CD4-positive, alpha-beta memory T cell (primary cell): ENCODE measurements at regions not wholly inside any gene's neighbourhood (a gene's known extent, or its start where the extent isn't known, plus 50 kb on each side); places are given as distances from the start of the nearest gene placed in this dataset.

Experiments used
- CTCF ChIA-PET: fragments of 350-600 bp; sonication (Branson Sonifier 250); formaldehyde crosslinking; loops from one replicate; lab custom pipeline; 2021; ENCODE audit warnings: inconsistent platforms; ENCODE audit not compliant: partially characterized antibody; lab: Charles Lee
- POLR2A ChIA-PET: fragments of 350-600 bp; sonication (Branson Sonifier 250); formaldehyde crosslinking; loops from one replicate; lab custom pipeline; 2021; ENCODE audit not compliant: partially characterized antibody; lab: Charles Lee
- DNase-seq, 5 donors: peaks; one replicate each; pipeline versions ENCODE4 v3.0.0 to v3.0.0-alpha.2; 2020 to 2022; ENCODE audit warnings: mixed read lengths in 1 of 5
- H3K27ac ChIP-seq: one replicate; pipeline ENCODE4 v1.7.0; 2013; ENCODE audit warnings: low read depth, low read length
- H3K27me3 ChIP-seq: 2 replicates; pipeline ENCODE4 v1.7.0; 2013; ENCODE audit warnings: mild to moderate bottlenecking, low read length, moderate library complexity; ENCODE audit not compliant: insufficient read depth
- H3K36me3 ChIP-seq: 2 replicates; pipeline ENCODE4 v1.7.0; 2013; ENCODE audit warnings: mild to moderate bottlenecking, low read length, moderate library complexity; ENCODE audit not compliant: insufficient read depth
- H3K4me1 ChIP-seq: 2 replicates; pipeline ENCODE4 v1.7.0; 2013; ENCODE audit warnings: mild to moderate bottlenecking, low read length, moderate library complexity; ENCODE audit not compliant: insufficient read depth
- H3K4me3 ChIP-seq, 2 donors: one replicate each; pipeline ENCODE4 v1.7.0; 2013; ENCODE audit warnings: low read length in 2 of 2, mild to moderate bottlenecking in 1 of 2
- H3K9me3 ChIP-seq, 2 donors: one replicate each; pipeline ENCODE4 v1.7.0; 2013; ENCODE audit warnings: low read length in 2 of 2, control low read depth in 1 of 2; ENCODE audit not compliant: control insufficient read depth in 1 of 2
- H3K27ac Mint-ChIP-seq, 7 donors: one replicate each; pipeline ENCODE4 v1.8.0; 2020 to 2021; ENCODE audit warnings: mixed read lengths in 7 of 7, mild to moderate bottlenecking in 6 of 7, inconsistent platforms in 3 of 7, moderate library complexity in 3 of 7
- H3K27me3 Mint-ChIP-seq, 2 donors: one replicate each; pipeline ENCODE4 v1.8.0; 2020 to 2021; ENCODE audit warnings: mixed read lengths in 2 of 2
- H3K36me3 Mint-ChIP-seq, 2 donors: one replicate each; pipeline ENCODE4 v1.8.0; 2020 to 2021; ENCODE audit warnings: mixed read lengths in 2 of 2, inconsistent platforms in 1 of 2, mild to moderate bottlenecking in 1 of 2
- H3K4me1 Mint-ChIP-seq, 4 donors: one replicate each; pipeline ENCODE4 v1.8.0; 2020 to 2021; ENCODE audit warnings: mixed read lengths in 4 of 4, mild to moderate bottlenecking in 1 of 4
- H3K4me3 Mint-ChIP-seq, 8 donors: one replicate each; pipeline ENCODE4 v1.8.0; 2020 to 2021; ENCODE audit warnings: mixed read lengths in 8 of 8, mild to moderate bottlenecking in 7 of 8, moderate library complexity in 6 of 8, inconsistent platforms in 3 of 8
- H3K9me3 Mint-ChIP-seq, 8 donors: one replicate each; pipeline ENCODE4 v1.8.0; 2020 to 2021; ENCODE audit warnings: mixed read lengths in 8 of 8, mild to moderate bottlenecking in 5 of 8, inconsistent platforms in 3 of 8, moderate library complexity in 1 of 8
- intact Hi-C: fragments of 100-400 bp; cut with micrococcal nuclease; formaldehyde crosslinking; loops from one replicate; pipeline ENCODE4 v1.15.1; 2023

DNA sequence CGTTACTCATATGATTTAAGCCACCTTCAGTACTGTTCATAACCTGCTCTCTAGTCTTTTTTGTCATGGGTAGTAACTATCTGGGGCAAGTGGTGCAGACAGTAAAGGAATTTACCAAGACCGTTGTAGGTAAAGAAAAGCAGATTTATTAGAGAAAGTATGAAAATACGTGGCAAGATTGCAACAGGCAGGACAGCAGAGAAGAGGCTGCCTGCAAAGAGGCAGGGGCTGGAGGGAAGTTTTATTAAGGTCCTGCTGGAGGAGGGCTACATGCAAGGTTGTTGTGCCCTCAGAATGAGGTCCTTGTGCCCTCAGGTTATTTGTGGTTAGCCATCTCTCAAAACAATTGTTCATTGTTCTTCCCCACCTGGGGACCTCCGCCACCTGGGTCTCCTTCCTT, 444.3 kb downstream of the BCKDHB start:
- intact Hi-C loops: no loop called here
- Histone ChIP-seq H3K4me1 (no peaks in the 10 kb centered on the region), H3K4me3 (no peak overlapping the region), H3K36me3 (no peaks in the 10 kb centered on the region), H3K9me3 (no peaks in the 10 kb centered on the region), H3K27me3 (no peaks in the 10 kb centered on the region), H3K27ac (no peak overlapping the region)
- H3K9me3 Mint-ChIP-seq: peaks cover 0 to 3% (median 0%) of the 10 kb centered on the region in 8 donors
- CTCF ChIA-PET: no interaction called here
- no peaks in the 10 kb centered on the region for H3K27me3 Mint-ChIP-seq
- no peaks in the 10 kb centered on the region for H3K36me3 Mint-ChIP-seq
- no peak overlapping the region for H3K27ac Mint-ChIP-seq
- POLR2A ChIA-PET: no interaction called here
- H3K4me3 Mint-ChIP-seq: no peak overlapping the region
- H3K4me1 Mint-ChIP-seq: no peaks in the 10 kb centered on the region
- no peak for DNase-seq

- Mint-ChIP-seq H3K4me3 (no peak overlapping the region), H3K36me3 (no peaks in the 10 kb centered on the region), H3K9me3 (peaks cover 0 to 3% (median 0%) of the 10 kb centered on the region in 8 donors), H3K27me3 (no peaks in the 10 kb centered on the region), H3K27ac (no peak overlapping the region), H3K4me1 (no peaks in the 10 kb centered on the region)
- intact Hi-C loops: no loop called here
- Histone ChIP-seq H3K36me3 (no peaks in the 10 kb centered on the region), H3K4me3 (no peak overlapping the region), H3K27ac (no peak overlapping the region), H3K4me1 (no peaks in the 10 kb centered on the region), H3K27me3 (no peaks in the 10 kb centered on the region), H3K9me3 (no peaks in the 10 kb centered on the region)
- no peak for DNase-seq
- CTCF ChIA-PET: no interaction called here
- POLR2A ChIA-PET: no interaction called here
These were observed 443.8 kb downstream of the BCKDHB start for GRCh38 chr6:80550281-80550680.

- Mint-ChIP-seq H3K27ac (no peak overlapping the region), H3K36me3 (no peaks in the 10 kb centered on the region), H3K27me3 (no peaks in the 10 kb centered on the region), H3K9me3 (peaks cover 0 to 3% (median 0%) of the 10 kb centered on the region in 8 donors), H3K4me3 (no peak overlapping the region), H3K4me1 (no peaks in the 10 kb centered on the region)
- H3K36me3 ChIP-seq: no peaks in the 10 kb centered on the region
- intact Hi-C loops: no loop called here
- ChIA-PET POLR2A (no interaction called here), CTCF (no interaction called here)
- DNase-seq: no peak
- no peaks in the 10 kb centered on the region for H3K4me1 ChIP-seq
- H3K27ac ChIP-seq: no peak overlapping the region
- no peaks in the 10 kb centered on the region for H3K27me3 ChIP-seq
- no peak overlapping the region for H3K4me3 ChIP-seq
- H3K9me3 ChIP-seq: no peaks in the 10 kb centered on the region
These were observed 442.1 kb downstream of the BCKDHB start for GRCh38 chr6:80548532-80548931.

DNA sequence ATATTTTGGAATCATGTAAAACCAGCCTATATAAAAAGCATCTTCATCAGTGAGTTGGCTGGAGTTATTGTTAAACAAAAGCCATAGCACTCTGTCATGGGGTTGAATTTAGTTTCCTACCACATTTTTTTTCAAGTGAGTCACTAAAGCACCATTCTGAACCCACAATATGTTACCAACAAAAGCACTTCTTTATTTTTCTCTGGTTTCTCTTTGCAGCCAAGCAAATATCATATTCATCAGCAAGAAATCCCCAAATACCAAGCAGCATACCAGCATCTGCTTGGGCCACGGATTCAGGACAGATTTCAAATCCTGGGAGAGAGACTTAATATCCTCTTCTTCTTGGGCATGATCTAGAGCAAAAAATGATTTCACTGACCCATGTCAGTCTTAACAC, 441.4 kb downstream of the BCKDHB start:
- Mint-ChIP-seq H3K9me3 (peaks cover 0 to 3% (median 0%) of the 10 kb centered on the region in 8 donors), H3K27ac (no peak overlapping the region), H3K36me3 (no peaks in the 10 kb centered on the region), H3K4me1 (no peaks in the 10 kb centered on the region), H3K4me3 (no peak overlapping the region), H3K27me3 (no peaks in the 10 kb centered on the region)
- DNase-seq: no peak
- Histone ChIP-seq H3K27ac (no peak overlapping the region), H3K4me1 (no peaks in the 10 kb centered on the region), H3K4me3 (no peak overlapping the region), H3K9me3 (no peaks in the 10 kb centered on the region), H3K27me3 (no peaks in the 10 kb centered on the region), H3K36me3 (no peaks in the 10 kb centered on the region)
- intact Hi-C loops: no loop called here
- ChIA-PET CTCF (interaction anchor here (0.6 kb wide), 1 partner anchor 60 kb away, joined by 3 read pairs; no protein-coding TSS in a partner anchor), POLR2A (no interaction called here)

GRCh38 chr6:80544976-80545722, 438.7 kb downstream of the BCKDHB start:
- H3K9me3 ChIP-seq: no peaks in the 10 kb centered on the region
- H3K36me3 Mint-ChIP-seq: no peaks in the 10 kb centered on the region
- peaks cover 0 to 8% (median 2%) of the 10 kb centered on the region in 8 donors for H3K9me3 Mint-ChIP-seq
- DNase-seq: no peak
- H3K4me3 Mint-ChIP-seq: no peak overlapping the region
- H3K27me3 ChIP-seq: no peaks in the 10 kb centered on the region
- H3K36me3 ChIP-seq: no peaks in the 10 kb centered on the region
- peaks cover 0 to 9% of the 10 kb centered on the region in 2 donors for H3K27me3 Mint-ChIP-seq
- H3K27ac ChIP-seq: no peak overlapping the region
- ChIA-PET POLR2A (no interaction called here), CTCF (no interaction called here)
- intact Hi-C loops: no loop called here
- H3K27ac Mint-ChIP-seq: no peak overlapping the region
- H3K4me1 Mint-ChIP-seq: no peaks in the 10 kb centered on the region
- no peaks in the 10 kb centered on the region for H3K4me1 ChIP-seq
- no peak overlapping the region for H3K4me3 ChIP-seq

DNA sequence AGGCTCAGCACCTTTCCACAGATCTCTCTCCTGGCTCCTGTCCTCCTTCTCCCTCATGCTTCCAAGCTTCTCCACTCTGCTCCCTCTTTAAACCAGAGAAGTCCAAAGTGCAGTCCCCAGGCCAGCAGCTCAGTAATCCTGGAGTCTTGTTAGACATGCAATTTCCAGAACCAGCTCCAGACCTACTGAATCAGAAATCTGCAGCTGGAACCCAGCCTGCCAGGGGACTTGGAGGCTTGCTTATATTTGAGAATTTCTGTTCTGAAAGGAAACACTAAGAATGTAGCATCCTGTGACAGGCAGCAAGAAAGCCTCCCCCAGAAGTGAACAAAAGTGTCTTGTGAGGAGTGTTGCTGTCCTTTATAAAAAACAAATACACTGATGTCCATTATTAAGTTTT, 438.1 kb downstream of the BCKDHB start:
- Mint-ChIP-seq H3K36me3 (no peaks in the 10 kb centered on the region), H3K4me1 (no peaks in the 10 kb centered on the region), H3K27ac (no peak overlapping the region), H3K27me3 (peaks cover 1 to 11% of the 10 kb centered on the region in 2 donors), H3K9me3 (peaks cover 0 to 9% (median 3%) of the 10 kb centered on the region in 8 donors), H3K4me3 (no peak overlapping the region)
- Histone ChIP-seq H3K36me3 (no peaks in the 10 kb centered on the region), H3K27me3 (no peaks in the 10 kb centered on the region), H3K4me3 (no peak overlapping the region), H3K9me3 (no peaks in the 10 kb centered on the region), H3K4me1 (no peaks in the 10 kb centered on the region), H3K27ac (no peak overlapping the region)
- intact Hi-C loops: no loop called here
- ChIA-PET POLR2A (no interaction called here), CTCF (no interaction called here)
- no peak for DNase-seq

GRCh38 chr6:80543598-80544222, 437.2 kb downstream of the BCKDHB start:
- H3K4me1 ChIP-seq: no peaks in the 10 kb centered on the region
- H3K27ac ChIP-seq: no peak overlapping the region
- POLR2A ChIA-PET: no interaction called here
- no peaks in the 10 kb centered on the region for H3K9me3 ChIP-seq
- no peak for DNase-seq
- CTCF ChIA-PET: no interaction called here
- no peak overlapping the region for H3K4me3 ChIP-seq
- no peaks in the 10 kb centered on the region for H3K27me3 ChIP-seq
- peaks cover 1 to 11% of the 10 kb centered on the region in 2 donors for H3K27me3 Mint-ChIP-seq
- H3K4me1 Mint-ChIP-seq: no peaks in the 10 kb centered on the region
- H3K36me3 Mint-ChIP-seq: no peaks in the 10 kb centered on the region
- intact Hi-C loops: no loop called here
- peaks cover 0 to 9% (median 3%) of the 10 kb centered on the region in 8 donors for H3K9me3 Mint-ChIP-seq
- no peaks in the 10 kb centered on the region for H3K36me3 ChIP-seq
- H3K27ac Mint-ChIP-seq: no peak overlapping the region
- H3K4me3 Mint-ChIP-seq: no peak overlapping the region
